Retinal pigment epithelial cell (primary cell): ENCODE measurements at regions not wholly inside any gene's neighbourhood (a gene's known extent, or its start where the extent isn't known, plus 50 kb on each side); places are given as distances from the start of the nearest gene placed in this dataset.

ENCODE experiments used
- DNase-seq: peaks from one replicate; pipeline ENCODE4 v3.0.0-alpha.2; 2010; ENCODE audit warnings: low read depth
- H3K4me3 ChIP-seq: 2 replicates; pipeline ENCODE4 v1.5.1; 2011; ENCODE audit warnings: mild to moderate bottlenecking, low read length, control low read depth, moderate library complexity
- CTCF ChIP-seq: conservative IDR thresholded peaks from 2 replicates; pipeline ENCODE4 v1.5.1; 2011; ENCODE audit warnings: low read depth, low read length, control low read depth, inconsistent platforms

- no peak overlapping the region for H3K4me3 ChIP-seq
- DNase-seq, result no peak
- no peak for TF ChIP-seq CTCF
Measured at GRCh38 chr1:194959795-194960194, 1648.4 kb downstream of the KCNT2 start.

DNA sequence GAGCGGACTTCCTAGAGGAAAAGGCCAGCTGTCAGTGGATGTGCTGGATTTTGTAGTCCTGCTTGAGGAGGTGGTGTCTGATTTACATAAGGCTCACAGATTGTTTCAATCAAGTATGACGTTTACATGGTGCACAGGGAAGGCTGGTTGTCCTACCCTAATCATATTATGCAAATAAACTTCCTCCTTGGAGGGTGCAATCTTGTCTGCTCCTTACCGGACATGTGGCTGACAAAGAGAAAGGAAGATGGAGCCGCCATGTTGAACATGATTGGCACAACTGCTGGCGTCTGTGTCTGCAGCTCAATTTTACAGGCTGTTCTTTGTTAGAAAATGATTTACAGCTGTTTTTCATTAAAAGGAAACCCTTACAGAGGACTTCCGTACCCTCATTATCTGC is 1656.1 kb downstream of the KCNT2 start:
- no peak for DNase-seq
- no peak overlapping the region for H3K4me3 ChIP-seq
- TF ChIP-seq CTCF, result no peak

- DNase-seq, result no peak
- TF ChIP-seq CTCF, result no peak
- no peak overlapping the region for H3K4me3 ChIP-seq
Measured at GRCh38 chr1:194950584-194950983, 1657.7 kb downstream of the KCNT2 start.

GRCh38 chr1:194940336-194941030 is 1667.8 kb downstream of the KCNT2 start:
- no peak for DNase-seq
- TF ChIP-seq CTCF, result no peak
- H3K4me3 ChIP-seq, result no peak overlapping the region

- TF ChIP-seq CTCF, result no peak
- no peak for DNase-seq
- no peak overlapping the region for H3K4me3 ChIP-seq
Measured at GRCh38 chr1:194935864-194936263, 1672.4 kb downstream of the KCNT2 start.

- DNase-seq, result no peak
- no peak overlapping the region for H3K4me3 ChIP-seq
- TF ChIP-seq CTCF, result no peak
Measured at GRCh38 chr1:194931166-194931565, 1677.1 kb downstream of the KCNT2 start.

DNA sequence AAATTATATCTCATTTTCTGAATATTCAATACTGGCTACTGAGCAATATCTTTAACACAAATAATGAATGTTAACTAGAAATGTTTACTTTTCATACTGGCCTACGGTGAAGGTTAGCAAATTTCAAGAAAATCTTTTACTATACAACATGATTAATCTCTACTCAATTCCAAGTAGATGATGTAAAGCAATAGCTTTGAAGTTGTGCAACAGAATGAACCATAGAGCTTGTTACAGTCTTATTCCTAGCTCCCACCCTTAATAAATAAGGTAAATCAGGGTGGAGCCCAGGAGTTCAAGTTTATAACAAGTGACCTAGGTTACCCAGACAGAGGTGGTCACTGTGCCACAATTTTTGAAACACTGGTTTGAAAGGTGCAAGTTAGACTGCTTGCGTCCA is 1678.1 kb downstream of the KCNT2 start:
- no peak for DNase-seq
- H3K4me3 ChIP-seq, result no peak overlapping the region
- TF ChIP-seq CTCF, result no peak
